Spinal cord (tissue), 9 donors: ENCODE measurements at regions not wholly inside any gene's neighbourhood (a gene's known extent, or its start where the extent isn't known, plus 50 kb on each side); places are given as distances from the start of the nearest gene placed in this dataset.
"Not testable (repeated sequence)": the region's sequence is repeated elsewhere in the genome, so short reads cannot be mapped to it uniquely, and the experiment has no call there.

Source experiments
- DNase-seq, 6 donors: peaks; one replicate each; pipeline versions ENCODE4 v3.0.0 to v3.0.0-alpha.2; 2013 to 2015; ENCODE audit warnings: low spot score in 6 of 6, low read depth in 4 of 6
- H3K27ac ChIP-seq: one replicate; pipeline ENCODE4 v1.5.1; 2013; ENCODE audit warnings: low read depth, low read length, control low read depth
- H3K27me3 ChIP-seq: one replicate; pipeline ENCODE4 v1.6.1; 2013; ENCODE audit warnings: low read length; ENCODE audit not compliant: control insufficient read depth, insufficient read depth
- H3K36me3 ChIP-seq: one replicate; pipeline ENCODE4 v1.6.1; 2013; ENCODE audit warnings: low read length; ENCODE audit not compliant: control insufficient read depth, insufficient read depth
- H3K4me1 ChIP-seq: one replicate; pipeline ENCODE4 v1.6.1; 2013; ENCODE audit warnings: low read length; ENCODE audit not compliant: control insufficient read depth, insufficient read depth
- H3K4me3 ChIP-seq: one replicate; pipeline ENCODE4 v1.5.1; 2013; ENCODE audit warnings: low read depth, low read length, control low read depth
- H3K9me3 ChIP-seq: one replicate; pipeline ENCODE4 v1.6.1; 2013; ENCODE audit warnings: low read length; ENCODE audit not compliant: control insufficient read depth, insufficient read depth
- WGBS: methylation state at CpG from one replicate; pipeline ENCODE4 v1.1.5; 2013; ENCODE audit warnings: missing lambda C conversion rate; ENCODE audit not compliant: insufficient coverage; 5-methylcytosine and 5-hydroxymethylcytosine counted together
- donor health status: healthy.

DNA sequence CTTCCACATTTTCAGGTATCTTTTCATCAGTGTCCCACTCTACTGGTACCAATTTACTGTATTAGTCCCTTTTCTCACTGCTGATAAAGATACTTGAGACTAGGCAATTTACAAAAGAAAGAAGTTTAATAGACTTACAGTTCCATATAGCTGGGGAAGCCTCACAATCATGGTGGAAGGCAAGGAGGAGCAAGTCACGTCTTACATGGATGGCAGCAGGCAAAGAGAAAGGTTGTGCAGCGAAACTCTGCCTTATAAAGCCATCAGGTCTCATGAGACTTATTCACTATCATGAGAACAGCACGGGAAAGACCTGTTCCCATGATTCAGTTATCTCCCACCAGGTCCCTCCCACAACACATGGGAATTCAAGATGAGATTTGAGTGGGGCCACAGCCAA lies 385.9 kb downstream of the GALC start:
- DNase-seq, result not testable (repeated sequence)

DNA sequence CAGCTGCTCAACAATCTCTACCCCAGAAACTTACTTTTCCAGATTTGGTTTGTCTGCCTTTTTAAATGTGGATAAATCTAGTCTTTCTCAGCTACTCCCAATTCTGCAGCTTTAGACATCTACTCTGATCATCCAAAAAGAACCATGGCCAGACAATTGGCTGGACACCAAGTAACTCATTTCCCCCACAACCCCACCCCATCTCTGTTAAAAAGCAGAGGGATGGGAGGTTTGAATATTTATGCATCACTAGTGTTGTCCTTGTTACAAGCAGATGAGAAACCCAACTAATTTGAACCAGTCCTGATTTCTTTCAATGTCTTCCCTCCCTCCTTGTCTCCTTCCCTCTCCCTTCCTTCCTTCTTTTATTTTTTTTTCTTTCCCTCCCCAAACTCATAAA lies 391.9 kb downstream of the GALC start:
- H3K27me3 ChIP-seq, result no peaks in the 10 kb centered on the region
- DNase-seq, result no peak

More for the DNA sequence above, 385.9 kb downstream of the GALC start:
- H3K4me1 ChIP-seq, H3K27ac ChIP-seq, H3K27me3 ChIP-seq, H3K4me3 ChIP-seq, H3K36me3 ChIP-seq, H3K9me3 ChIP-seq: not testable (repeated sequence)
- WGBS, result 100% methylated on average over 2 of the region's 3 CpGs

DNA sequence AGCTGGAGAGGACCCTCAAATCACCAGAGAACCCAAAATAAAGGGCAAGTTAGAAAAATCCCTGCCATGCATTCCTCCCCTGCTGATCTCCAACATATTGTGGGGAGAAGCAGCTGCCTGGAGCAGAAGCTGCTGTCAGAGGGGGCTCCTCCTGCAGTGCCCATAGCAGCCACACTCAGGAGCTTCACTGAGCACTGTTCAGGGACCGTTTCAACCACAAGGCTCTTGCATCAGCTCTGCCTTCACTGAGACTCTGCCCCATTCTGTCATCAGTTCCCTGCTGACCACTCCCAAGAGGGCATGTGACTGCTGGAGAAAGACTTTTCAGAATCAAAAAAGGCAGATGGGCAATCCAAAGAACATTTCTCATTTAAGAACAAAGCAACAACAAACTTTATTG lies 392.7 kb downstream of the GALC start:
- H3K4me1 ChIP-seq, result no peaks in the 10 kb centered on the region
- DNase-seq, result peak in 1 of 6 donors; percentile 12
- 74% methylated on average over 1 of the region's 1 CpG for WGBS
- peaks cover 1% of the 10 kb centered on the region for H3K9me3 ChIP-seq
- no peaks in the 10 kb centered on the region for H3K27me3 ChIP-seq
- no peaks in the 10 kb centered on the region for H3K36me3 ChIP-seq
- H3K27ac ChIP-seq, result no peak overlapping the region
- H3K4me3 ChIP-seq, result no peak overlapping the region

More for the DNA sequence above, 391.9 kb downstream of the GALC start:
- Histone ChIP-seq H3K36me3 (no peaks in the 10 kb centered on the region), H3K27ac (no peak overlapping the region), H3K9me3 (peaks cover 5% of the 10 kb centered on the region), H3K4me1 (no peaks in the 10 kb centered on the region), H3K4me3 (no peak overlapping the region)

DNA sequence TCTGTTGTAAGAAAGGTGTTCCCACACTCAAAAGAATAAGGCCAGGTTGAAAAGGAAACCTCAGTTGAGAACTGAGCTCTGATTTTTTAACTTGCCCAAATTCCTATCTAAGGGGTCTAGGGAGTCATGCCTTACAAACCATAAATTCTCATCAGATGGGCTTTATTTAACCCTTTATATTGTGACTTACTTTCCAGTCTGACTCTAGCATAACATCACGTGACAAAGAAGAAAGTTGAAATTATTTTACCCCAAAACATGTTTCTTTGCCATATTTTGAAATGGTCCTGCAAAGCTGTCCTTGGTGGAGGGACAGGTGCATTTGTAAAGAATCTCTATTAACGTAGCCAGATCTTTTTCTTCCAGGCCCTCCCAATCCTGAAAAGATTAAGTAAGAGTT lies 411.7 kb downstream of the GALC start:
- WGBS, result no CpG with 5 or more reads among the region's 2 CpGs
- H3K9me3 ChIP-seq, result no peaks in the 10 kb centered on the region
- DNase-seq, result no peak
- no peak overlapping the region for H3K4me3 ChIP-seq
- H3K27me3 ChIP-seq, result no peaks in the 10 kb centered on the region
- H3K27ac ChIP-seq, result no peak overlapping the region
- H3K36me3 ChIP-seq, result no peaks in the 10 kb centered on the region
- no peaks in the 10 kb centered on the region for H3K4me1 ChIP-seq

DNA sequence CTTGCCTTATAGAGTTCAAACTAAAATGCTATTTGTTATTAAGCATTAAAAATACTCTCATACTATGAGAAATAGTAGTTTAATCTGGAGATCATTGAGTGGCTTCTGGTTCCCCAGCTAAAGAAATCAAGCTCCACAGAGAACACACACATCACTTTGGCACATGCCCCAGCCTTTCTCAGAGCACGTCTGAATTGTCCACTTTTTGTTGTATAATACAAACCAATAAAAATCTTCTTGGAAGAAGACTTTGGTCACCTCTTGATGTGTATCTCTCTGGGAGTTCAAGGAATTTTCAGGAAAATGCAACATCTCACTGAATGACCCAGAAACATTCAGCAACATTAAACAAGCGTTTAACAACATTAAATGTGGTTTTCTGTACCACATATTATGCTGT lies 413.9 kb downstream of the GALC start:
- H3K27me3 ChIP-seq, result no peaks in the 10 kb centered on the region
- WGBS, result 100% methylated on average over 1 of the region's 2 CpGs
- H3K27ac ChIP-seq, result no peak overlapping the region
- H3K9me3 ChIP-seq, result no peaks in the 10 kb centered on the region
- no peak overlapping the region for H3K4me3 ChIP-seq
- DNase-seq, result no peak
- H3K36me3 ChIP-seq, result no peaks in the 10 kb centered on the region
- H3K4me1 ChIP-seq, result no peaks in the 10 kb centered on the region

DNA sequence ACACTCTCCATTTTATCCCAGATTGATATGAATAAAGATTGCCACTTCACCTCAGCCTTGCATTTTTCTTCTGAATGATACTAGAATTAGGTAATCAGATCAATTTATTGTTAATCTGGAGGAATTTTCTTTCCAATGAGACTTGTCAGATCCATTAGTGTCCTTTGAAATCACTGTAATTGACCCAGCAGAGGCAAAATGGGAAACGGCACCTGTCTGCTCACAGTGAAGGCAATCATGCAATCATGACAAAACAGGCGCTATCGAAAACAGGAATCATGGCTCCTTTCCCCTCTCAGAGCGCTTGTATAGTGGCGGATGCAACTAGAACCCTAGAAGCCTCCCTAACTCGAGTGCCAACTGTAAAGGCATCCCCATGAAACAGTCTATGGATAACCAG lies 417.6 kb downstream of the GALC start:
- Histone ChIP-seq H3K27me3 (no peaks in the 10 kb centered on the region), H3K4me1 (no peaks in the 10 kb centered on the region), H3K9me3 (no peaks in the 10 kb centered on the region), H3K4me3 (no peak overlapping the region), H3K27ac (no peak overlapping the region), H3K36me3 (no peaks in the 10 kb centered on the region)
- 98% methylated on average over 3 of the region's 6 CpGs for WGBS
- no peak for DNase-seq

DNA sequence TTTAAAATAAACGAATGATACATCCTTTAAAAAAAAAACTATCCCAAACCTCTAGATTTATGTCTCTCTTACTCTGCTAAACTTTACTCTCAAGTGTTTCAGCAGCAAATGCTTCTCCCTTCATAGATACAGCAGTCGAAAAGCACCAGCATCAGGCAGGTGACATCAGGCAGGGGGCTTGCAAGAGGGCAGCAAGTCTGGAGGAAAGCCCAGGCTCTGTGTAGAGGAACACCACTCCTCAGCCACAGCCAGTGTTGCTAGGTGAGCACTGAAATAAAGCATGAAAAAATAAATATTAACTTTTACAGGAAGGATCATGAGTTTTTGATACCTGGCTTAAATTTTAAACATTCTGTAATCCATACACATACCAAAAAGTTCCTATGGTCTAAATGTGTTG lies 419.4 kb downstream of the GALC start:
- H3K27me3 ChIP-seq, result no peaks in the 10 kb centered on the region
- WGBS, result 61% methylated on average over 2 of the region's 2 CpGs
- no peaks in the 10 kb centered on the region for H3K36me3 ChIP-seq
- H3K4me3 ChIP-seq, result no peak overlapping the region
- no peak overlapping the region for H3K27ac ChIP-seq
- no peaks in the 10 kb centered on the region for H3K9me3 ChIP-seq
- H3K4me1 ChIP-seq, result no peaks in the 10 kb centered on the region
- DNase-seq, result no peak

DNA sequence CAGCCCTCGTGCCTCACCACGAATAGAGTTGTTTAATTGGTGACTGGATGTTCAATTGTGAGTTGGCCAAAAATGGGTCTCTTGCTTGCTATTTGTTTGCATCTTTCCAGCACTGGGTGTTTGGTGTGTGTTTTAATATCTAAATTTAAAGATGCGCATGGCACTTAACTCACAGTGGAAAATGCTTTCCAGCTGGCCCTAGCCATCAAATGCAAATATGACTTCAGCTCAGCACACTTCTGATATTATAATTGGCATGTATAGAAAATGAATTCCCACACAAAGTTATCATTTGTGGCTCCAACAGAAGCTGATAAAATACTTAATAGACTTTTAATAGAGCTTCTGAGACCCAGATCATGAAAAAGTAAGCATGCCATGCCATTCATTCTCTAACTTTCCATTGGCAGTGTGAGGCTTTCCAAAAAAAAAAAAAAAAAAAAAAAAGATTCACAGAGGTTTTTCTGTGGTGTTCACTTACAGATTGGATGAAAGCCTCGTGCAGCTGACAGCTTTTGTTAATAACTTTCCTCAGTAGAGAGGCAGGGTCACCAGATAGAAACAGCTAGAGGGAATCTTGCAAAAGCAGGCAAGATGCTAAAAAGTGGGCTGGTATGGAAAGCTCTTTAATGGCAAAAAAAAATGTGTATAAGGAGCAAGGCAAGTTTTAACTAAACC lies 425.2 kb downstream of the GALC start:
- Histone ChIP-seq H3K27ac (peak overlapping the region; percentile 25), H3K4me1 (no peaks in the 10 kb centered on the region), H3K4me3 (no peak overlapping the region), H3K27me3 (no peaks in the 10 kb centered on the region), H3K9me3 (no peaks in the 10 kb centered on the region), H3K36me3 (no peaks in the 10 kb centered on the region)
- DNase-seq, result peak in 3 of 6 donors; percentile 6 to 66 (median 45)
- WGBS, result 21% methylated on average over 3 of the region's 4 CpGs

DNA sequence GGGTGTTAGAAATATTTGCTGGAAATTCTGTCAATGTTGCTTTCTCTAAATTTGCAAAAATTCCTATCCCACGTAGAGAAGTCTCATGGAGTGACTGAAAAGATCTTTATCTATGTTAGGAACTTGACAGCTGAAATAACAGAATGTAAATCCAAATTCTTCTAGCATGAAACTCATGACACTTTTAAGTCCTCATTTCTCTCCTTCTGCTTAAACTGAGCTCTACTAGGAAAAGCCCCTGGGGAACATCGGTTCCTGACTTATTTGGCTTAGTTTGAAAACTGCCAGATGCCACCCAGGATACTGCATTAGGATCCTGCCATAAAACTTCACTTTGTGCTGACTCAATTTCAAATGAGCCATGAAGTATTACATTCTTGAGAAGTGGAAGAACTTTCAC lies 426.0 kb downstream of the GALC start:
- no peaks in the 10 kb centered on the region for H3K36me3 ChIP-seq
- H3K9me3 ChIP-seq, result no peaks in the 10 kb centered on the region
- no peak overlapping the region for H3K4me3 ChIP-seq
- peak in 3 of 6 donors; percentile 13 to 77 (median 57) for DNase-seq
- H3K27me3 ChIP-seq, result no peaks in the 10 kb centered on the region
- no CpG with 5 or more reads among the region's 2 CpGs for WGBS
- no peaks in the 10 kb centered on the region for H3K4me1 ChIP-seq
- peak overlapping the region; percentile 3 for H3K27ac ChIP-seq

DNA sequence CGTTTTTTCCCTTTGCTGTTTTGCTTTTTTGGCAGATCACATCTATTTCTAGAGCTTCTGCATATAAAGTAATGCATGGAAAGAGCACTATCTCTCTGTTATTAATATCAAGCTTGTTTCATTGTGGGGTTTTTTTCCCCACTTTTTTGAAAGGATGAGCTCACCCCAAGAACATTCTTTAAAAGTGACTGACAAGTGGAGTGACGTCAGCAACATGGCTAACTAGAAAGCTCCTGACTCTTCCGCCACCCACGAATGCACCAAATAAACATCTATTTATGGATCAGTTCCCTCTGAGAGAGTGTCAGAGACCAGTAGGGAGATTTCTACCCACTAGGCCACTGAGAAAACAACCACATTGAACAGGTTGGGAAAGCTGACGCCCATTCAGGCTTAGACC lies 445.4 kb downstream of the GALC start:
- Histone ChIP-seq H3K9me3 (peaks cover 1% of the 10 kb centered on the region), H3K27ac (no peak overlapping the region), H3K4me1 (no peaks in the 10 kb centered on the region), H3K36me3 (no peaks in the 10 kb centered on the region), H3K4me3 (no peak overlapping the region), H3K27me3 (no peaks in the 10 kb centered on the region)
- no peak for DNase-seq
- WGBS, result 83% methylated on average over 2 of the region's 5 CpGs
